Cardiac muscle cell (in vitro differentiated cells and primary cell): ENCODE measurements at regions not wholly inside any gene's neighbourhood (a gene's known extent, or its start where the extent isn't known, plus 50 kb on each side); places are given as distances from the start of the nearest gene placed in this dataset.

Experiments used
- DNase-seq, 2 donors: peaks; one replicate each; pipeline versions ENCODE4 v3.0.0 to v3.0.0-alpha.2; 2010 to 2017; ENCODE audit warnings: low read depth in 1 of 2, low spot score in 1 of 2
- H3K27ac ChIP-seq: fragments of 200-600 bp; sonication (generic); 2 replicates; pipeline ENCODE4 v1.5.1; 2016
- H3K27me3 ChIP-seq: fragments of 200-600 bp; sonication (generic); 2 replicates; pipeline ENCODE4 v1.6.0; 2016; ENCODE audit warnings: control low read depth
- H3K36me3 ChIP-seq: fragments of 200-600 bp; sonication (generic); 2 replicates; pipeline ENCODE4 v1.5.1; 2016; ENCODE audit warnings: control low read depth
- H3K4me1 ChIP-seq: fragments of 200-600 bp; sonication (generic); 2 replicates; pipeline ENCODE4 v1.8.1; 2017; ENCODE audit warnings: low read depth, mild to moderate bottlenecking, mixed run types
- H3K4me3 ChIP-seq: fragments of 200-600 bp; sonication (generic); 2 replicates; pipeline ENCODE4 v1.5.1; 2016; ENCODE audit warnings: mild to moderate bottlenecking
- H3K9me3 ChIP-seq: fragments of 200-600 bp; sonication (generic); 2 replicates; pipeline ENCODE4 v1.5.1; 2017; ENCODE audit warnings: low read depth, mild to moderate bottlenecking, control low read depth
- TF ChIP-seq, protein P1 (sequence below): IDR thresholded peaks from 2 replicates; pipeline ENCODE4 v1.5.1; 2012; ENCODE audit warnings: low read depth, mild to moderate bottlenecking, low read length

DNA sequence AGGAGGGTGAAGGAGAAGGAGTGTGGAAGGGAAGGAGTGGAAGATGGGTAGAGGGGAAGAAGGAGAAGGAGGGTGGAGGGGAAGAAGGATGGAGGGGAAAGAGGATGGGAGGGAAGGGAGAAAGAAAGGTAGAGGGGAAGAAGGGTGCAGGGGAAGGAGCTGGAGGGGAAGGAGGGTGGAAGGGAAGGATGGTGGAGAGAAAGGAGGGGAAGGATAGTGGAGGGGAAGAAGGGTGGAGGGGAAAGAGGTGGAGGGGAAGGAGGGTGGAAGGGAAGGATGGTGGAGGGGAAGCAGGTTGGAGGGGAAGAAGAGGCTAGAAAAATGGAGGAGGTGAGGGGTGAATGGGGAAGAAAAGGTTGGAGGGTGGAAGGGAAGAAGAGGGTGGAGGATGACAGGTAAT is 927.9 kb downstream of the UQCRFS1 start:
- TF ChIP-seq, protein P1, sequence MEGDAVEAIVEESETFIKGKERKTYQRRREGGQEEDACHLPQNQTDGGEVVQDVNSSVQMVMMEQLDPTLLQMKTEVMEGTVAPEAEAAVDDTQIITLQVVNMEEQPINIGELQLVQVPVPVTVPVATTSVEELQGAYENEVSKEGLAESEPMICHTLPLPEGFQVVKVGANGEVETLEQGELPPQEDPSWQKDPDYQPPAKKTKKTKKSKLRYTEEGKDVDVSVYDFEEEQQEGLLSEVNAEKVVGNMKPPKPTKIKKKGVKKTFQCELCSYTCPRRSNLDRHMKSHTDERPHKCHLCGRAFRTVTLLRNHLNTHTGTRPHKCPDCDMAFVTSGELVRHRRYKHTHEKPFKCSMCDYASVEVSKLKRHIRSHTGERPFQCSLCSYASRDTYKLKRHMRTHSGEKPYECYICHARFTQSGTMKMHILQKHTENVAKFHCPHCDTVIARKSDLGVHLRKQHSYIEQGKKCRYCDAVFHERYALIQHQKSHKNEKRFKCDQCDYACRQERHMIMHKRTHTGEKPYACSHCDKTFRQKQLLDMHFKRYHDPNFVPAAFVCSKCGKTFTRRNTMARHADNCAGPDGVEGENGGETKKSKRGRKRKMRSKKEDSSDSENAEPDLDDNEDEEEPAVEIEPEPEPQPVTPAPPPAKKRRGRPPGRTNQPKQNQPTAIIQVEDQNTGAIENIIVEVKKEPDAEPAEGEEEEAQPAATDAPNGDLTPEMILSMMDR: no peak

DNA sequence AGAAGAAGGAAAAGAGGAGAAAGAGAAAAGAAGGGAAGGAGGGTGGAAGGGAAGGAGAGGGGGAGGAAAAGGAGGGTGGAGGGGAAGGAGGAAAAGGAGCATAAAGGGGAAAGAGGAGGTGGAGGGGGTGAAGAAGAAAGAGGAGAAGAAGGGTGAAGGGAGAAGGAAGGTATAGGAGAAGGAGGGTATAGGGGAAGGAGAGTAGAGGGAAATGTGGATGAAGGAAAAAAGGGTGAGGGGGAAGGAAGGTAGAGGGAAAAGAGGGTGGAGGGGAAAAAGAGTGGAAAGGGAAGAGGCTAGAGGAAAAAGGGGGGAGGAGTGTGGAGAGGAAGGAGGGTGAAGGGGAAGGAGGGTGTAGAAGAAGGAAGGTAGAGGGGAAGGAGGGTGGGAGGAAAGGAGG is 928.6 kb downstream of the UQCRFS1 start:
- Histone ChIP-seq H3K4me3 (no peak overlapping the region), H3K36me3 (no peaks in the 10 kb centered on the region), H3K27ac (no peak overlapping the region), H3K27me3 (no peaks in the 10 kb centered on the region), H3K4me1 (peaks cover 15% of the 10 kb centered on the region), H3K9me3 (no peaks in the 10 kb centered on the region)
- TF ChIP-seq, protein P1: no peak
- no peak for DNase-seq

More for the DNA sequence above, 927.9 kb downstream of the UQCRFS1 start:
- H3K4me1 ChIP-seq: peaks cover 21% of the 10 kb centered on the region
- H3K27ac ChIP-seq: no peak overlapping the region
- no peak for DNase-seq
- no peak overlapping the region for H3K4me3 ChIP-seq
- no peaks in the 10 kb centered on the region for H3K27me3 ChIP-seq
- H3K36me3 ChIP-seq: no peaks in the 10 kb centered on the region
- H3K9me3 ChIP-seq: no peaks in the 10 kb centered on the region

DNA sequence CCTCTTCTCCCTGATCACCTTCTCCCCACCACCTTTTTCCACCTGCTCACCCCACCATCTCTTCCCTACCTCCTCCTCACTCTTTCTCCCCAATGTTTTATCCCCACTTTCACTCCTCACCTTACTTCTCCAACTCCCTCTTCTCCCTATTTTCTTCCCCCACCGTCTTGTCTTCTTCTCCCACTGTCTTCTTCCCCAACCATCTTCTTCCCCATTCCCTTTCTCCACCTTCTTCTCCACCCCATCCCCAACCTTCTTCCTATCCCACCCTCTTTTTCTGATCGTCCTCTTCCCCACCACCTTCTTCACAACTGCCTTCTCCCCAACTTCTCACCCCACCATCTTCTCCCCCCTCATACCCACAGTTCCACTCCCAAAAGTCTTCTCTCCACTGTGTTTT is 929.4 kb downstream of the UQCRFS1 start:
- DNase-seq: no peak
- Histone ChIP-seq H3K27ac (no peak overlapping the region), H3K9me3 (no peaks in the 10 kb centered on the region), H3K4me1 (peaks cover 8% of the 10 kb centered on the region), H3K27me3 (no peaks in the 10 kb centered on the region), H3K4me3 (no peak overlapping the region), H3K36me3 (no peaks in the 10 kb centered on the region)
- TF ChIP-seq, protein P1: no peak

DNA sequence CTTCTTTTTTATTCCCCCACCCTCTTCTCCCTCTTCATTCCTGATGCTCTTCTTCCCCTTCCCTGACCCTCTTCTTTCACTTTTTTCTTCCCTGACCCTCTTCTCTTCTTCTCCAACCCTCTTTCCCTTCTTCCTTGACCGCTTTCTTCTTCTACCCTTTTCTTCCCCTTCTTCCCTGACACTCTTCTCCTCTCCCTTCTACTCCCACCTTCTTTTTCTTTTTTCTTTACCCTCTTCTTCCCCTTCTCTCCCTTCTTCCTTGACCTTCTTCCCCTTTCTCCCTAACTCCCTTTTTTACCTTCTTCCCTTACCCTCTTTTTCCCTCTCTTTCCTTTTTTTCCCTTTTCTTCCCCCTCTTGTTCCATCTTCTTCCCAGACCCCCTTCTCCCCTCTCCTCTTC is 931.3 kb downstream of the UQCRFS1 start:
- Histone ChIP-seq H3K36me3 (no peaks in the 10 kb centered on the region), H3K4me1 (no peaks in the 10 kb centered on the region), H3K9me3 (no peaks in the 10 kb centered on the region), H3K4me3 (no peak overlapping the region), H3K27me3 (no peaks in the 10 kb centered on the region), H3K27ac (no peak overlapping the region)
- TF ChIP-seq, protein P1: no peak
- no peak for DNase-seq

DNA sequence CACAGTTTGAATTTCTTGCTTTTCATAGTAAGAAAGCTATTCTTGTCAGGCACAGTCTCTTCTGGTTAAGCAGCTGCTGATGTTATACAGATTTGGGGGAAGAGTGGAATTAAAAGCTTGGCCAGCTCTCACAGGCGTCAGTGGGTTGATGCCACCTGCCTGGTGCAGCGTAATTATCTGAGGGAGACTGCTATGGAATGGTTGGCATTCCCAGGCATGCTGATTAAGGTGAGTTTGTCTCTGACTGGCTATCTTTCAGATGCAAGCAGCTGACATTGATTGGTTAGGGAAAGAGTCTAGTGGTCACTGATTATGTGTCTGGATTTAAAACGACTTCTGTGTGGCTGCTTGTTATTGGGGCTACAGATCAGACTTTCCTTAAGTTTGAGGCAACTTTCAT is 948.4 kb downstream of the UQCRFS1 start:
- no peaks in the 10 kb centered on the region for H3K27me3 ChIP-seq
- TF ChIP-seq, protein P1: no peak
- H3K4me3 ChIP-seq: no peak overlapping the region
- H3K9me3 ChIP-seq: no peaks in the 10 kb centered on the region
- H3K27ac ChIP-seq: no peak overlapping the region
- H3K4me1 ChIP-seq: peaks cover 10% of the 10 kb centered on the region
- H3K36me3 ChIP-seq: no peaks in the 10 kb centered on the region
- peak in 1 of 2 donors; percentile 23 for DNase-seq

DNA sequence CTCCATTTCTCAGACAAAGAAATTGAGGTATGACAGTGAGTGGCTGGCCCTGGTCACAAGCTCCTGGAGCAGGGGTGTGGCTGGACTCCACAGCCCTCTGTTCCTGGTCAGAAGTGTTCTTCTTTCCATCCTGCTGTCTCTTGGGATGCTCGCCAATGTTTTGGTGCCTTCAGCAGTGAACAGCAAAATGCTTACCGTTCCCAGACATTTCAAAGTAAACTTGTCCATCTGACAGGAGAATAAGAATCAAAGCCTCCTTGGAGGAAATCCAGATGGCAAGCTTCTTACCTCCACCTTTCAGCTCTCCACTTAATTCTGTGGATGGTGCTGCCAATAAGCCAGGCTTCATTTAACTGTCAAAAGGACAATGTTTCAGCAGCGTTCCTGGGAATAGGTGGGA is 954.1 kb downstream of the UQCRFS1 start:
- Histone ChIP-seq H3K4me1 (no peaks in the 10 kb centered on the region), H3K36me3 (no peaks in the 10 kb centered on the region), H3K9me3 (no peaks in the 10 kb centered on the region), H3K27ac (no peak overlapping the region), H3K27me3 (no peaks in the 10 kb centered on the region), H3K4me3 (no peak overlapping the region)
- DNase-seq: no peak
- TF ChIP-seq, protein P1: no peak
